NCI-H226 (cell line): ENCODE measurements at regions not wholly inside any gene's neighbourhood (a gene's known extent, or its start where the extent isn't known, plus 50 kb on each side); places are given as distances from the start of the nearest gene placed in this dataset.
A peak's percentile ranks its signal among the peaks of the same experiment; 100 is the strongest.
"Not testable (repeated sequence)": the region's sequence is repeated elsewhere in the genome, so short reads cannot be mapped to it uniquely, and the experiment has no call there.

Experiments used
- DNase-seq: peaks from one replicate; pipeline ENCODE4 v3.0.0-alpha.2; 2015

GRCh38 chr6:6987749-6988148 is 120.0 kb upstream of the RREB1 start:
- DNase-seq, result no peak

GRCh38 chr6:6990059-6990458 is 117.7 kb upstream of the RREB1 start:
- DNase-seq, result not testable (repeated sequence)

- DNase-seq, result peak; percentile 10
These were observed 114.1 kb upstream of the RREB1 start for GRCh38 chr6:6993503-6994237.

- no peak for DNase-seq
These were observed 113.0 kb upstream of the RREB1 start for GRCh38 chr6:6994796-6995195.

GRCh38 chr6:6995328-6995727 is 112.4 kb upstream of the RREB1 start:
- DNase-seq, result no peak

GRCh38 chr6:6996124-6996523 is 111.6 kb upstream of the RREB1 start:
- DNase-seq, result no peak

- no peak for DNase-seq
These were observed 110.2 kb upstream of the RREB1 start for GRCh38 chr6:6997263-6998193.

GRCh38 chr6:6998194-6998569 is 109.6 kb upstream of the RREB1 start:
- DNase-seq, result no peak

- no peak for DNase-seq
These were observed 106.7 kb upstream of the RREB1 start for GRCh38 chr6:7000825-7001777.

- DNase-seq, result no peak
These were observed 104.7 kb upstream of the RREB1 start for GRCh38 chr6:7003041-7003440.

GRCh38 chr6:7004581-7005297 is 103.0 kb upstream of the RREB1 start:
- DNase-seq, result no peak

- DNase-seq, result no peak
These were observed 101.1 kb upstream of the RREB1 start for GRCh38 chr6:7006515-7007191.

- no peak for DNase-seq
These were observed 99.2 kb upstream of the RREB1 start for GRCh38 chr6:7008451-7008988.

- DNase-seq, result no peak
These were observed 91.5 kb upstream of the RREB1 start for GRCh38 chr6:7016226-7016625.

- no peak for DNase-seq
These were observed 86.5 kb upstream of the RREB1 start for GRCh38 chr6:7021301-7021700.

GRCh38 chr6:7025861-7026260 is 81.9 kb upstream of the RREB1 start:
- DNase-seq, result no peak

- DNase-seq, result not testable (repeated sequence)
These were observed 78.8 kb upstream of the RREB1 start for GRCh38 chr6:7028963-7029362.

GRCh38 chr6:7030968-7031367 is 76.8 kb upstream of the RREB1 start:
- not testable (repeated sequence) for DNase-seq

- no peak for DNase-seq
These were observed 74.6 kb upstream of the RREB1 start for GRCh38 chr6:7033202-7033601.

- DNase-seq, result no peak
These were observed 73.7 kb upstream of the RREB1 start for GRCh38 chr6:7034055-7034454.

- DNase-seq, result no peak
These were observed 71.9 kb upstream of the RREB1 start for GRCh38 chr6:7035837-7036249.
